Jurkat, Clone E6-1 (cell line): ENCODE measurements at regions not wholly inside any gene's neighbourhood (a gene's known extent, or its start where the extent isn't known, plus 50 kb on each side); places are given as distances from the start of the nearest gene placed in this dataset.

ENCODE experiments used
- DNase-seq: peaks from one replicate; pipeline ENCODE4 v3.0.0-alpha.2; 2011; ENCODE audit warnings: low read depth, low spot score
- H3K4me3 ChIP-seq: 2 replicates; pipeline ENCODE4 v1.5.1; 2011; ENCODE audit warnings: mild to moderate bottlenecking, low read length, control low read depth, moderate library complexity

DNA sequence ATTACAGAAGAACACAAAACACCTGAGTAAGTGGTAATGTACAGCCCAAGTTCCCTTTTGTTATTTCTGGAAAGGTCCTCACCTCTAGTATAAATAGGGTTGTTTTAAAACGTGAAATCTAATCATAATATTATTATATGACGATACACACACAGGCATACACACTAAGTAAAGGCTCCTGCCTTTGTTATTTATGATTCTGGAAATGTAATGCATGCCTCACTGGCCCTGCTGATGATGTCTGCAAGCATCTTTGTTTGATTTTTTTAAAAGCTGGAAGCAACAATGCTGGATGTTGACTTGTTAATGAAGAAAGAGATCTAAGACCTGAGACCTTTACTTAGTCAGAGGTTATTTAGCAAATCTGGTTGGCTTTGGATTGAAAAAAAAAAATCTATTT is 307.4 kb upstream of the SORCS1 start:
- no peak overlapping the region for H3K4me3 ChIP-seq
- no peak for DNase-seq

DNA sequence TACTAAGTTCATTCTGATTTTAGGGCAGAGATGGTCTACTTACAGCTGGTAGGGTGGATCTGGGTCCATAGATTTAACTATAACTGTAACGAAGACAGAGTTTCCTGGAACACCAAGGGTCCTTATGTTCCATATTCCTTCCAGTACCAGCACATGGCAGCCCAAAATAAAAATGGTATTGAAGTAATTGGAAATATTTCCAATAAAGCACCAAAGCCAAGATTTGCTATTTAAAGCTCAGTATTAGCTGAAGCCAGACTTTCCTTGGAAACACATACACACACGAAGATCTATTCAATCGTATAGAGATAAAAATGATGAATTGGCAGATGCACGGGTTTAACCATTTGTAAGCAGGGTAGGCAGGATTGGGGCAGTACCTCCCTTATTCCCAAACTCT is 289.1 kb upstream of the SORCS1 start:
- no peak for DNase-seq
- no peak overlapping the region for H3K4me3 ChIP-seq

DNA sequence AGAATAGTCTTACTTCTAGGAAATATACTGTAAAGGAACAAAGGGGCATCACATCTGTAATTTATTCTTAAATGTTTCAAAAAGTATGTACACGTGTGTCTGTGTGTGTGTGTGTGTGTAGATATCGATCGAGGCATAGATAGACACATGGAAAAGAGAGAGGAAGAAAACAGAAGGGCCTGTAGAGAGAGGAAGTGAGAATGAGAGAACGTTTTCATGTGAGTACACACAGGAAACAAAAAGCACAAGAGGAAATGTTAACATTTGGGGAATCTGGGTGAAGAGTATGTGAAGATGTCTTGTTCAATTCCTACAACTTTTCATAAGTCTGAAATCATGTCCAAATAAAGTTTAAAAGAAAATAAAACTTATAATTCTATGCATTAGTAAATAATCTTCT is 286.5 kb upstream of the SORCS1 start:
- no peak overlapping the region for H3K4me3 ChIP-seq
- no peak for DNase-seq

DNA sequence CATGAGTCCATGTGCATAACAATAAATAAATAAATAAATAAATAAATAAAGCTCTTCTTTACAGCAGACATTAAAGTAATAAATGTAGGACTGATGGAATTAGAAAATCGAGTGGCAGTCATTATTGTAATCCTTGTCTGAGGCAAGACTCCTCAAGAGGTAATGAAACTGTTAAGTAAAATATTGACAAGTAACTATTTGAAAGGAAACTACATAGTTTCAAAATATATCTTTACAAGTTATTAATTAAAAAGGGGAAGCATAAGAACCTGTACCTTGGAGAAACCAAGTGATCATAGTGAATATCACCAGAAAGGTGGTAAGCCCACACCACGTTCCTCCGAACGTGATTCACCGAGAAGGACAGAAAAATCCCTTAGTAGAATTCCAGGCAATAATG is 285.6 kb upstream of the SORCS1 start:
- H3K4me3 ChIP-seq, result no peak overlapping the region
- no peak for DNase-seq

DNA sequence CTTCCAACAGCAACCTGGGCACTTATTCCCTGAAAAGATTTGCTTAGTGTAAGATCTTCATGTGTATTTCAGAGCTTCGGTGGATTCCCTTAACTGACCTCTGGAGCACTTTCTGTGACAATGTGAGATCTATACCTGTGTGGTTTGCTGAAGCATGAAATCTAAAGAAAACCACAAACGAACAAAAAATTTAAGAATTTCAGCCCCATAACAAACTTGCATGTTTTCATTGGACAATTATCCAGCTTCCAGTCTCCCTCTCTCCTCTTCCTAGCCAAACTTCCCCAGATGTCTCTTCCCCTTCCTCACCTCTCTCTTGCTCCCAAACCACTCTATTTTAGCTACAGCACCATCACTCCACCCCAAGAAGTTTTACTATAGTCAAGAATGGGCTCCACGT is 279.9 kb upstream of the SORCS1 start:
- no peak overlapping the region for H3K4me3 ChIP-seq
- DNase-seq, result no peak

DNA sequence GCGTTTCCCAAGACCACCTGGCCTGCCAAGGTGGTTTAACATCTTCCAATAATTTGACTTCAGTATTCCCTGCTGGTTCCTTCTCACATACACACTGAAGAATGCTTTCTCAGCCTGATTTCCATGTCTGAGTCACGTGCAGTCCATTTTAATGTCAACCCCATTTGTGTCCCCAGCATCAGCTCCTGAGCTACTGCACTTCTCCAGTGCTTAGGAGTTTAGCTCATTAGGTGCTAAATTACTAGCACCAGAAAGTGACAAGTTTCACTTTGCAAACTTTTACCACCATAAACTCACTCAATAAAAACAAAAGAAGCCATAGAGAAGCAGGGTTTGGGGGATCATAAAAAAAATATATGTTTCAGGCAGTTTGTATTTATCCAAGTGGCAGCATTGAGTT is 279.3 kb upstream of the SORCS1 start:
- no peak overlapping the region for H3K4me3 ChIP-seq
- no peak for DNase-seq

DNA sequence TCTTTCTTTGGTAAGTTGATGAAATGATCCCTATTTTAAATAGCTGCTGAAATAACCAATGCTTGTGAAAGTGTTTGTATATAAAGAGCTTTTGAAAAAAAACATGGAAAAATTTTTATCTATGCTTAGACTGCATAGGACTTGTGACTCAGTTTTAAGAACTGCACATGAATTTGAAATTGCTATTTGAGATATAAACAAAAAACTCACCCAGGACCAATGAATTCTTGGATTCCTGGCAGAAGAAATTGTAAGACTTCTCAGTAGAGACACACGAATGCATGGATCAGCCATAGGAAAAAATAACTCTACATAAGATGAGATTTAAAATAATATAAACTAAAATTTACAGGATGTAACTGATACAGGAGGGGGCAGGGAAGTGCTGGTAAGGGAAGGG is 278.8 kb upstream of the SORCS1 start:
- no peak overlapping the region for H3K4me3 ChIP-seq
- no peak for DNase-seq

DNA sequence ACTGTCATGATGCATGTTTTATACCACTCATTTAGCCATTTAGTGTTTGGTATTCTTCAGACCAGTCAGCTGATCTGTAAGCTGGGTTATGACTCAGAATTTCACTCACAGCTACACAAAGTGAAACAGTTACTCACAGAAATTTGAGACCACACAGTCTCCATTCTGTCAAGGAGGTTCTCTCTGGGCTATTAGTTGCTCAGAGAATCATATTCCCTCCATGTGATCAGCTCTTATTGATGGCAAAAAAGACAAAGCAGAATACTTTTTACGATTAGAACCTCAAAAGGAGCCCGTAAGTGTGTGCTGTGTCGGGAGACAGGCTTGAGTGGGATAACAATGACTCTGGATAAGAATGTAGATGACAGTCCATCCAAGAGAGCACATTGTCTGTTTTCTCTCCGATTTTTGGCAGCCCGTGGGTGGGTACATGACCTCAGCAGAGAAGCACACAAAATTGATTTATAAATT is 277.6 kb upstream of the SORCS1 start:
- H3K4me3 ChIP-seq, result no peak overlapping the region
- DNase-seq, result no peak

DNA sequence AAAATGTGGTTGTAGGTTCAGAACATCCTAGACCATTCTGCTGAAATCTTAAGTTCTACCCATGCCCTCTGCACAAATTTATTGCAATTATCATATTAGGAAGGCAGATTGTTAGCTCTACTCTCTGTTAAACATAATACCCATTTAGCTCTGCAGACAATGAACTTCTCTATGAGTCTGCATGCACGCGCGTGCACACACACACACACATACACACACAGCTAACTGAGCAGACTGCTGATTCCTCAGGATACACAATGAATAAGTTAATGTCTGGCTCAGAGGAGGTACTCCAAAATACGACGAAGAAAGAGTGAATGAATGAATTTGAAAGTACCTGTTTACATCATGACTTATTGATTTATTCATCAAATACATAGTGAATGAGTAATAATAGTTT is 276.2 kb upstream of the SORCS1 start:
- no peak overlapping the region for H3K4me3 ChIP-seq
- no peak for DNase-seq

DNA sequence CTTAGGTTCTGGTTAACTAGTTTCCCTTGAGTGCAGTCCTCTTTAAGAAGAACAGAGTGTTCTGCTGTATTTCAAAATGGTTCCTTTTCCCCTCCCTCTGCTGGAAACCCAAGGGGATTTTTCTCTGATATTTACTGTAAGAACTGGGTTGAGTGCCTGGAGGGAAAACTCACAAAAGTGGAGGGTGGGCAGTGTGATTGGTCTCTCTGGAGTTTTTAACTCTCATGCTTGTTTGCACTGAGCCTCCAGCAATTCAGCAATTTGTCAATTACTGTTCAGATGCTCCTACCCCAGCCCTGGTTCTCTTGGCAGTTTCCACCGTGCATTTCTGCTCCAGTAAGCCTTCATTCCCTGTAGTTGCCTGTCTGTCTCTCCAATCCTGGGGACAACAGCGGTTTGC is 273.4 kb upstream of the SORCS1 start:
- H3K4me3 ChIP-seq, result no peak overlapping the region
- no peak for DNase-seq

DNA sequence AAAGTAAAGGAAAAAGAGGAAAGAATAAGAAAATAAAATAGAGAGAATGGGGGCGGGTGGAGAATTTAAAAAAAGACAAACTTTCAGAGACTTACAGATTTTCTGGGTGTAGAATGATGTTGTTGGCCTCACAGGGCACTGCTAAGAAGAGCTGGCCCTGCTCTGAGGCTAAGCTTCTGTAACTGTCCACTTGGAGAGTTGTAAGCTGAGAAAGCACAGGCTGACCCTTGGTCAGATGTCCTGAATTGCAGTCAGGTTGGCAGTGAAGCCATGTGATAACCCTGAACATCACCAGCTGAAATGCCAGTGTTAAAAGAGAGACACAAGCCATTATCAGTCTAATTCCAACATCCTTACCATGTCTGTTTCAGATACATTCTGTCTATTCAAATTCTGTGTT is 272.1 kb upstream of the SORCS1 start:
- no peak overlapping the region for H3K4me3 ChIP-seq
- DNase-seq, result no peak

DNA sequence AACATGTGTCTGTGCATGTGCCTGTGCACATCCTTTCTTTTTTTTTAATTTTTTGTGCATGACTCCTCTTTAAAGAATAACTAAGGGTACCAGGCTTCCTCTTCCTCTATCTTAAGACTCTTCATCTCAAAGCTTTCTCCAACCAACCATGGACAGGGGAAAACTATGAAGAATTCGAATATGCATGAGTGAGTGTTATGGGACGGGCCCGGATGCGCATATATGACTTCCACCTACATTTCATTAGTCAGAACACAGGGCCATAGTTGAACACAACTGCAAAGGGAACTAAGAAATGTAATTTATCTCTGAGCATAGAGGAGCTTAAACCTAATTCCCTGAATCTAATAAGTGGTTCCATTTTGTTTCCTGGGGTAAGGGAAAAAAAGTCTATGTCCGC is 270.3 kb upstream of the SORCS1 start:
- DNase-seq, result no peak
- no peak overlapping the region for H3K4me3 ChIP-seq

DNA sequence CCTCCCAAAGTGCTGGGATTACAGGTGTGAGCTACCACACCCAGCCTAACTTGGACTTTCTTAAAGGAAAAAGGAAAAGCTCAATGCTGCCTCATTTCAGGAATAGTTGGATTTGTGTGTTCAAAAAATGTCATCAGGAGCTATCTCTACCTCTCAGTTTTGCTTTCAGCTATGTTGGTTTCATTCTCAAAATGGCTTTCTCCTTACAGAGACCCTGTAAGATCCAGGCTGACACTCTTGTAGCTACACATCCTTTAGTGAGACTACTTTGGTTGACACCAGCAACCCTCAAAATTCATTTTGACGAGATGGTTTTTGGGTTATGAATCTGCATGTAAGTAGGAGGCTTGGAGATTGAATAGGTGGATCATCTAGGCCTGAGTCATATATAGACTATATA is 269.7 kb upstream of the SORCS1 start:
- no peak for DNase-seq

DNA sequence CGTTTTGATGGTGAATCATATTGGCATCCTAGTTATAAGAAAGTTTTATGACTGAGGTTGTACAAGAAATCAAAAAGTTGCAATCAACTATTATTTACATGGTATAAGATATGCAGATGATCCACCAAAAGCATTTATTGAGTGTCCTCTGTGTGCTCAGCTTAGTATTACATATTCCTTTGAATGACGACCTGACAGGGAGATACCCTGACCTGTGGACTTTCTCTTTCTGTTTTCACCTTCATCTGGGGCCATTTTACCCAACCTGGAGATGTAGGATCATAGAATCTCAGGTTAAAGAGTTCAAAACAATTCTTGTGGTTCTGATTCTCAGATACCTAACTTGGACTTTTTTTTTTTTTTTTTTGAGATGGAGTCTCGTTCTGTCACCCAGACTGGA is 269.1 kb upstream of the SORCS1 start:
- DNase-seq, result no peak
- no peak overlapping the region for H3K4me3 ChIP-seq

More for the DNA sequence above, 269.7 kb upstream of the SORCS1 start:
- H3K4me3 ChIP-seq, result no peak overlapping the region

DNA sequence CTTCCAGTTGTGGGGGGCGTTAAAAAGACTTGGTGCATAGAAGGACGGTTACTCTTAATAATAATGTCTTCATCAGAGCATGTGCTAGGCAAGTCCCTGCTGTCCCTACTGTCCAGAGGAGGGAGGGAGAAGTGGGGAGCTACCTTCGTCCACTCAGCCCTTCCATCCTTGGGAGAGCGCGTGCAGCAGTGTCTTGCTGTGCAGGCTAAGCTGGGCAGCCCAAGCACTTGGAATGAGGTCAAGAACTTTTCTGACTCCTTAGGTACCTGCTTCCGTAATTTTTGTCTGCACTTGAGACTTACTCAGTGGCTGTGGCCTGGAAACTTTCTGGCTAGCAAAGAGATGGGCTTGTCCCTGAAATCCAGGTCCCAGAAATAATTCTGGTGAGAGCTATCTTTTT is 265.9 kb upstream of the SORCS1 start:
- H3K4me3 ChIP-seq, result no peak overlapping the region

DNA sequence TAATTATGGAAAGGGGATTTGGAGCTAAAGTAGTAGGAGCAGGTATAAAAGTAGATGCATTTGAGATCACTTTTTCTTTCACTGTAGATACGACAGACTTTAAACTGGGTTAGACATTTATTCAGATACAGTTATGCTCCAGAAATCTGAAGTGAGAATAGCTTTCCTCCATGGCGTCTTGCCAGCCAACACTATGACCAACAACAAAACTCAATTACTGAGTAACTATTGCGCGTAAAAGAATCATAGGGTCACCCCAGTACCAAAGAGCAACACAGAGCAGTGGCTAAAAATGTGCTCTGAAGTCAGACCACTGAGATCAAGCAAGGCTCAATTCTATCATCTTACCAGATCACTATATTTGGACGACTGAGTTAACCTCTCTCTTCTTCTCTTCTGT is 262.5 kb upstream of the SORCS1 start:
- no peak overlapping the region for H3K4me3 ChIP-seq
- no peak for DNase-seq

More for the DNA sequence above, 265.9 kb upstream of the SORCS1 start:
- DNase-seq, result no peak

DNA sequence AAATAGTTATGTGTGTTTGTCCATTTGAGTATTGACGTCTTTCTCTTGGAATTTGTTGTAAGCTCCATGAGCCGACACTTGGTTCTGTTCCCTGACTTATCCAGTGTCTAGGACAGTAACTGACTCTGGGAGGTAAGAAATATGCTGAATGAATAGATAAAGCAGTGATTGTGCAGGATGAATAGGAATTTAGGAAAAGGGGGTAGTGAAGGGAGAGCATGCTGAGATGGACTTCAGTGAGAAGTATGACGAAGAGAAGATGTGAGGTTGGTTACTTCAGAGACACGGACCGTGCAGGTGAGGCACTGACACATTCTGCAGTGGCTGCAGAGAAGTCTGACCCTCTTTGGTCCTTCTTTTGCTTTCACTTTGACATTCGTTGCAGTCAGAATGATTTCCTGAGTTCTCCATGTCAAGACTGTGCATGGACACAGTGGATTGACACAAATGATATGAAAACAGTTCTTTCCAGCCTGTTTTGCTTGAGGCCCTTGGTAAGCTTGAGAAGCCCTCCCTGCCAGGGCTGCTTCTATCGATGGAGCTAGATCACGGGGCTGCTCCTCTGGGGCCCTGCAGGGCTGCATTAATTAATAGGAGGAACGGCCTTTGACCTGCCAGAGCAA is 261.5 kb upstream of the SORCS1 start:
- H3K4me3 ChIP-seq, result no peak overlapping the region

DNA sequence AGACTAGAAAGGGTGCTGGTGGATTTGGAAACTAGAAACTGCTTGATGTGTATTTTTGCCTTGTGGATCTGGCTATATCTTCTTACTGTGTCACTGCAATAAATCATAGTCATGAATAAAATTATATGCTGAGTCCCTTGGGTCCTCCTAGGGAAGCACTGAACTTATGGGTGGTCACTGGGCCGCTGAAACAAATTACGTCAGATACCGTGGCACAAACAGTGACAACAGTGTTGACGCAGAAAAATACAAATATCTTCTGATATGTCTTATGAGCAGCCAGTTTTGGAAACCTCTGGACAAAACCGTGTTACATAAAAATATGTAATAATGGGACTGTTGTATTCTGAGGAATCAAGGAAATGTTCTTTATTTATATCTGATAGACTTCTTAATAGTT is 260.1 kb upstream of the SORCS1 start:
- H3K4me3 ChIP-seq, result no peak overlapping the region
- no peak for DNase-seq

More for the DNA sequence above, 261.5 kb upstream of the SORCS1 start:
- DNase-seq, result no peak

DNA sequence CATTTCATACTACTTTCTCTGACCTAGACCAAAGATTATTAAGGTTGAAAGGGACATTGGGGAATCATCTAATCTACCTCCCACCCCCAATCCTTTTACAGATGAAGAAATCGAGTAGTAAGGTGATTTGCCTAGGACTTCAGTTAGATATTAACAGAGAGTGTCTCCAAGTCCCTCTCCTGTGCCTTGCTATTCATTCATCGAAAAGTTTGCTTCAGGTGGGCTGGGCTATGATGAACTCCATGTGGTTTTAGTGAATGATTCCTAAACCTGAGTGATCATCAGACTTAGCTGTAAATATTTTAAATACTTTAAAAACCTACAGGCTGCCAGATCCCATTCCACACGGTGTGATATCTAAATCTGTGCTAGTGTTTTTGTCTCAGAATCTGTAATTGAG is 259.4 kb upstream of the SORCS1 start:
- no peak overlapping the region for H3K4me3 ChIP-seq
- no peak for DNase-seq

DNA sequence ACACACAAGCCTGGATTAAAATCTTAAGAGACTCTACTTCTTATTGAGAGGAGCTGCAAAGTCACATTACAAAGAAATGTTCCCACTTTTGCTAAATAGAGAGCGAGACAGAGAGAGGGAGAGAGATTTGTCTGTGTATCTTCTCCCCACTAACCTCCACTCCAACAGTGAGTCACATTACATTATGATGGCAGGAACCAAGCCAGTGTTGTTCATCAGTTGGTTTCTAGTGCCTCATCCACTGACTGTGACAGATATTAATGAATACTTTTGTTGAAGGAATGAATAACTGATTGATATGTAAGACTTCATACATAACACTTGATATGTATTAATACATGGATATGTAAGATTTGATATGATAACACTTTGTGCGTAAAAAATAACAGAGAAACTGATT is 258.2 kb upstream of the SORCS1 start:
- no peak overlapping the region for H3K4me3 ChIP-seq
- DNase-seq, result no peak

DNA sequence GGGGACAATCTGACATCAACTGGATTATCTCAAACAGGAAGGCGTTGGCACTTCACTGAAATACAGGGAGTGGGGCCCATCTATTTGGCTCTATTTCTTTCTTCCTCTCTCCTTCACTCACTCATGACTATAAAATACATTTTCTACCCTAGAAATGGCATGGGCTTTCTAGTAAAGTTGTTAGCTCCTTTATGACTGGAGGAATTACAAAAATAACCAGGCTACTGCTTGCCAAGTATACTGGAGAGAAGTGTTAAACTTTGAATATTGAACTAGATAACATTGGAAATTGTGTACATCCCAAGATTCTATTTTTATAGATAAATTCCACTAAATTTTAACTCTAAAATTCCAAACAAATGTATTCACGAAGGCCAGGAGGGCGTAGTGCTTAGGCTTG is 255.7 kb upstream of the SORCS1 start:
- no peak overlapping the region for H3K4me3 ChIP-seq
- DNase-seq, result no peak
